ENCODE measurements at regions not wholly inside any gene's neighbourhood (a gene's known extent, or its start where the extent isn't known, plus 50 kb on each side); places are given as distances from the start of the nearest gene placed in this dataset.

DNA sequence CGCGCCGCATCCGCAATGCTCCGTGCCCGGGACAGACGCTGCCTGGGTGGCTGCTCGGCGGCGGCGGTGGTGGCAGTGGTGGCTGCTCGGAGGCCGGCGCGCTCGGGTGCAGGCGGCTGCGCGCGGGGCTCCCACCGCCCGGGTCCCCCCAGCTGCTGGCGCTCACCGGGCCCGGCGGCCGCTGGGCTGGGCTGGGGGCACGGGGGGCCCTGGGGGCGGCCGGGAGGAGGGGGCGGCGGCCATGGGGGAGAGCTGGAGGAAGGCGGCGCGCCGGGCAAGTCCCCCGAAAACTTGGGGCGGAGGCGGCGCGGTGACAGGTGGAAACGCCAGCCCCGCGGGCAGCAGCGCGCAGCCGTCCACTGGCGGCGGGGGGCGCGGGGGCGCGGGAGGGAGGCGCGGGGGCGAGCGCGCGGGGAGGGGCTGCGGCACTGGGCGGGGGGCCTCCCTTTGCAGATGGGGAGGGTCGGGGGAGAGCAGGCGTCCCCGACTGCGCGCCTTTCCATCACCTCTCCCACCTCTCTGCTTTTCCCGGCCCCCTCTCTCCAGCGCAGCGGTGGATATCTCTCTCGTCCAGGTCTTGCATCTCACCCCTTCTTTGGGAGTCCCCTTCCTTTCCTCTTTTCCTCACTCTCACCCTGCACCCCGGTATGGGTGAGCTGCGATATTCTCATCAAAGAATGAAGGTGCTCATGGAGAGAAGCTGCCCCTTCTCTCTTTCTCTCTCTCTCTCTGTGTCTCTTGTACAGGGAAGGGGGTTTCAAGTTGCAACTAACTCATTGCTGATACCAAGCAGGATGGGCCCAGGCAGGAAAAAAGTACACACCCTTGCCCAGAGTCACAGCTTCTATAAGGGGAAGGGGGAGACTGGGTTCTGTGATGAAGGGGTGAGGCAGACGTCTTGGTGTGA, 83.7 kb upstream of the DHRSX start:
- TF ChIP-seq POLR2AphosphoS5 (IDR thresholded peaks at IDR 0.05), result no peak
- TF ChIP-seq, protein P1, sequence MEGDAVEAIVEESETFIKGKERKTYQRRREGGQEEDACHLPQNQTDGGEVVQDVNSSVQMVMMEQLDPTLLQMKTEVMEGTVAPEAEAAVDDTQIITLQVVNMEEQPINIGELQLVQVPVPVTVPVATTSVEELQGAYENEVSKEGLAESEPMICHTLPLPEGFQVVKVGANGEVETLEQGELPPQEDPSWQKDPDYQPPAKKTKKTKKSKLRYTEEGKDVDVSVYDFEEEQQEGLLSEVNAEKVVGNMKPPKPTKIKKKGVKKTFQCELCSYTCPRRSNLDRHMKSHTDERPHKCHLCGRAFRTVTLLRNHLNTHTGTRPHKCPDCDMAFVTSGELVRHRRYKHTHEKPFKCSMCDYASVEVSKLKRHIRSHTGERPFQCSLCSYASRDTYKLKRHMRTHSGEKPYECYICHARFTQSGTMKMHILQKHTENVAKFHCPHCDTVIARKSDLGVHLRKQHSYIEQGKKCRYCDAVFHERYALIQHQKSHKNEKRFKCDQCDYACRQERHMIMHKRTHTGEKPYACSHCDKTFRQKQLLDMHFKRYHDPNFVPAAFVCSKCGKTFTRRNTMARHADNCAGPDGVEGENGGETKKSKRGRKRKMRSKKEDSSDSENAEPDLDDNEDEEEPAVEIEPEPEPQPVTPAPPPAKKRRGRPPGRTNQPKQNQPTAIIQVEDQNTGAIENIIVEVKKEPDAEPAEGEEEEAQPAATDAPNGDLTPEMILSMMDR (IDR thresholded peaks at IDR 0.05), result no peak
- no peak for TF ChIP-seq POLR2A (IDR thresholded peaks at IDR 0.05)
